Colonic mucosa (tissue), 4 donors: ENCODE measurements at regions not wholly inside any gene's neighbourhood (a gene's known extent, or its start where the extent isn't known, plus 50 kb on each side); places are given as distances from the start of the nearest gene placed in this dataset.

ENCODE experiments used
- DNase-seq: peaks from one replicate; pipeline ENCODE4 v3.0.0-alpha.2; 2020
- H3K27ac ChIP-seq: fragments of 200-600 bp; one replicate; pipeline ENCODE4 v1.8.0; 2021
- H3K27me3 ChIP-seq: fragments of 200-600 bp; one replicate; pipeline ENCODE4 v1.8.0; 2021
- H3K36me3 ChIP-seq: fragments of 200-600 bp; one replicate; pipeline ENCODE4 v1.8.0; 2021
- H3K4me1 ChIP-seq: fragments of 200-600 bp; one replicate; pipeline ENCODE4 v1.8.0; 2021; ENCODE audit warnings: mild to moderate bottlenecking
- H3K4me3 ChIP-seq: fragments of 200-600 bp; one replicate; pipeline ENCODE4 v1.8.0; 2021
- H3K9ac ChIP-seq, 2 donors: one replicate each; pipeline ENCODE4 v1.7.0; 2013; ENCODE audit warnings: control low read depth in 2 of 2, low read depth in 2 of 2, low read length in 2 of 2
- H3K9me3 ChIP-seq: fragments of 200-600 bp; one replicate; pipeline ENCODE4 v1.8.0; 2021
- CTCF ChIP-seq: fragments of 200-600 bp; IDR thresholded peaks from one replicate; pipeline ENCODE4 v1.8.0; 2022; ENCODE audit warnings: antibody characterized with exemption, mild to moderate bottlenecking
- intact Hi-C: fragments of 100-400 bp; cut with DNase I; formaldehyde crosslinking; loops from one replicate; pipeline ENCODE4 v1.14.1; 2022
- donor health status: healthy.
- donor health status: DM: no; HTN: no; CAD: no.
- donor health status: DM: no; HTN: no; CAD: no.

GRCh38 chr6:91509039-91509438, 922.2 kb upstream of the MAP3K7 start:
- no peak overlapping the region for H3K27ac ChIP-seq
- no peak overlapping the region for H3K9ac ChIP-seq
- TF ChIP-seq CTCF, result no peak
- DNase-seq, result no peak
- intact Hi-C loops, result no loop called here
- H3K27me3 ChIP-seq, result no peaks in the 10 kb centered on the region
- no peaks in the 10 kb centered on the region for H3K4me1 ChIP-seq
- no peak overlapping the region for H3K4me3 ChIP-seq
- no peaks in the 10 kb centered on the region for H3K9me3 ChIP-seq
- no peaks in the 10 kb centered on the region for H3K36me3 ChIP-seq

GRCh38 chr6:91506509-91506908, 919.6 kb upstream of the MAP3K7 start:
- Histone ChIP-seq H3K9ac (no peak overlapping the region), H3K27me3 (no peaks in the 10 kb centered on the region), H3K27ac (no peak overlapping the region), H3K36me3 (no peaks in the 10 kb centered on the region), H3K9me3 (no peaks in the 10 kb centered on the region), H3K4me1 (no peaks in the 10 kb centered on the region), H3K4me3 (no peak overlapping the region)
- no peak for DNase-seq
- intact Hi-C loops, result no loop called here
- no peak for TF ChIP-seq CTCF

GRCh38 chr6:91505199-91505598, 918.3 kb upstream of the MAP3K7 start:
- no peak for TF ChIP-seq CTCF
- Histone ChIP-seq H3K4me3 (no peak overlapping the region), H3K36me3 (no peaks in the 10 kb centered on the region), H3K9me3 (no peaks in the 10 kb centered on the region), H3K4me1 (no peaks in the 10 kb centered on the region), H3K27me3 (no peaks in the 10 kb centered on the region), H3K9ac (no peak overlapping the region), H3K27ac (no peak overlapping the region)
- DNase-seq, result no peak
- intact Hi-C loops, result no loop called here

GRCh38 chr6:91501930-91502329, 915.1 kb upstream of the MAP3K7 start:
- DNase-seq, result no peak
- no peak overlapping the region for H3K9ac ChIP-seq
- TF ChIP-seq CTCF, result no peak
- H3K9me3 ChIP-seq, result no peaks in the 10 kb centered on the region
- no peaks in the 10 kb centered on the region for H3K4me1 ChIP-seq
- H3K4me3 ChIP-seq, result no peak overlapping the region
- no peak overlapping the region for H3K27ac ChIP-seq
- H3K36me3 ChIP-seq, result no peaks in the 10 kb centered on the region
- intact Hi-C loops, result no loop called here
- H3K27me3 ChIP-seq, result no peaks in the 10 kb centered on the region

GRCh38 chr6:91500689-91501303, 913.9 kb upstream of the MAP3K7 start:
- Histone ChIP-seq H3K4me3 (no peak overlapping the region), H3K9me3 (no peaks in the 10 kb centered on the region), H3K4me1 (no peaks in the 10 kb centered on the region), H3K27ac (no peak overlapping the region), H3K27me3 (no peaks in the 10 kb centered on the region), H3K36me3 (no peaks in the 10 kb centered on the region), H3K9ac (no peak overlapping the region)
- intact Hi-C loops, result no loop called here
- DNase-seq, result no peak
- TF ChIP-seq CTCF, result no peak
